Esophagus mucosa (tissue), 1 donor: ENCODE measurements at regions not wholly inside any gene's neighbourhood (a gene's known extent, or its start where the extent isn't known, plus 50 kb on each side); places are given as distances from the start of the nearest gene placed in this dataset.
"Not testable (repeated sequence)": the region's sequence is repeated elsewhere in the genome, so short reads cannot be mapped to it uniquely, and the experiment has no call there.

Experiments used
- ATAC-seq: fragments of 200-7000 bp; cut with Tn5 transposase; one replicate; pipeline ENCODE4 v1.9.1; 2020
- donor health status: DM: yes; HTN: yes; CAD: no.

DNA sequence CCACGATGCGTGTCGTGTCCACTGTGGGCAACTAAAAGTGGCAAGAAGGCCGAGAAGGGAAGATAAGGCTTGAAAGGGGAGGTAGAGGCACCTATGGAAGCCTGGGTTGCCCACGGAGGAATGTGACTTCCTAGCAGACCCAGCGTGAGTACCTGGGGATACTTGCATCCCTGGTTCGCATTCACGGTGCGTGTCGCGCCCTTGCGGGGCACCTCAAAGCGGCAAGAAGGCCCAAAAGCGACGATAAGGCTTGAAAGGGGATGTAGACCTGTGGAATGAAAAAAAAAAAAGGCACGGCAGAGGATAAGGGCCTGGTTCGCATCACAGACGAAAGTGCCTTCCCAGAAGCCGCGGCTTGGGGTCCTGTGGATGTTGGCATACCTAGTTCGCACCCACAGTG lies 282.9 kb downstream of the ALG10 start:
- ATAC-seq: no peak

DNA sequence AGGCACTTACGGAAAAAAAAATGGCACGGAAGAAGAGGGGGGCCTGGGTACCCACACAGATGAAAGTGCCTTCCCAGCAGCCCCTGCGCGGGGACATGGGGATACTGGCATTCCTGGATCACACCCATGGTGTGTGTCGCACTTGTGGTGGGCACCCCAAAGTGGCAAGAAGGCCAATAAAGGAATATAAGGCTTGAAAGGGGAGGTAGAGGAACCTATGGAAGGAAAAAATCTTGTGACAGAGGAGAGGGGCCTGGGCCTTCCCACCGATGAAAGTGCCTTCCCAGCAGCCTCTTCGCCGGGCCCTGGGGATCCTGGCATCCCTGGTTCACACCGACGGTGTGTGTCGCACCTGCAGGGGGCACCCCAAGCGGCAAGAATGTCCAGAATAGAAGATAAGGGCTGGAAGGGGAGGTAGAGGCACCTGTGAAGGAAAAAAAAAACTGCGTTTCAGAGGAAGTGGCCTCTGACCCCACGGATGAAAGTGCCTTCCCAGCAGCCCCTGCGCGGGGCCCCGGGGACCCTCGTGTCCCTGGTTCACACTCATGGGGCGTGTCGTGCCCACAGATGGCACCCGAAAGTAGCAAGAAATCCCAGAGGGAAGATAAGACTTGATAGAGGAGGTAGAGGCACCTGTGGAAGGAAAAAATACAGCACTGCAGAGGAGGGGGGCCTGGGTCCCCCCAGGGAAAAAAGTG lies 284.0 kb downstream of the ALG10 start:
- no peak for ATAC-seq

DNA sequence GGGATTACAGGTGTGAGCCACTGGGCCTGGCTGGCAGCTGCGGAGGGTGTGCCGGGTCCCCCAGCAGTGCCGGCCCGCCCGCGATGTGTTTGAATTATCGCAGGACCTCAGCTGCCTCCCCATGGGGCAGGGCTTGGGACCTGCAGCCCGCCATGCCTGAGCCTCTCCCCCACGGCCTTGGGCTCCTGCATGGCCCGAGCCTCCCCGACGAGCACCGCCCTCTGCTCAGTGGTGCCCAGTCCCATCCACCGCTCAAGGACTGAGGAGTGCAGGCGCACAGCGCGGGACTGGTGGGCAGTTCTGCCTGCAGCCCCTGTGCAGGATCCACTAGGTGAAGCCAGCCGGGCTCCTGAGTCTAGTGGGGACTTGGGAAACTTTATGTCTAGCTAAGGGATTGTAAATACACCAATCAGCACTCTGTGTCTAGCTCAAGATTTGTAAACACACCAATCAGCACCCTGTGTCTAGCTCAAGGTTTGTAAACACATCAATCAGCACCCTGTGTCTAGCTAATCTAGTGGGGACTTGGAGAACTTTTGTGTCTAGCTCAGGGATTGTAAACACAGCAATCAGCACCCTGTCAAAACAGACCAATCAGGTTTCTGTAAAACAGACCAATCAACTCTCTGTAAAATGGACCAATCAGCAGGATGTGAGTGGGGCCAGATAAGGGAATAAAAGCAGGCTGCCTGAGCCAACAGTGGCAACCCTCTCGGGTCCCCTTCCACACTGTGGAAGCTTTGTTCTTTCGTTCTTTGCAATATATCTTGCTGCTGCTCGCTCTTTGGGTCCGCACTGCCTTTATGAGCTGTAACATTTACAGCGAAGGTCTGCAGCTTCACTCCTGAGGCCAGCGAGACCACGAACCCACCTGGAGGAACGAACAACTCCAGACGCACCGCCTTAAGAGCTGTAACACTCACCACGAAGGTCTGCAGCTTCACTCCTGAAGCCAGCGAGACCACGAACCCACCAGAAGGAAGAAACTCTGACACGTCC lies 287.8 kb downstream of the ALG10 start:
- ATAC-seq: not testable (repeated sequence)

DNA sequence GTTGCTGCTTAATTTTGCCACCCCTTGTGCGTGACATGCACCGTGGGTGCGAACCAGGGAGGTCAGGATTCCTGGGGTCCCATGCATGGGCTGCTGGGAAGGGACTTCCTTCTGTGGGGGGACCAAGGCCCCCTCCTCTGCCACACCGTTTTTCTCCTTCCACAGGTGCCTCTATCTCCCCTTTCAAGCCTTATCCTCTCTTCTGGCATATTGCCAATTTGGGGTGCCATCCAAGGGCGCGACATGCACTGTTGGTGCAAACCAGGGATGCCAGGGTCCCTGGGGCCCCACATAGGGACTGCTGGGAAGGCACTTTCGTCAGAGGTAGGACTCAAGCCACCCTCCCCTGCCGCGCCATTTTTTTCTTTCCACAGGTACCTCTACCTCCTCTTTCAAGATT lies 289.0 kb downstream of the ALG10 start:
- ATAC-seq: no peak

DNA sequence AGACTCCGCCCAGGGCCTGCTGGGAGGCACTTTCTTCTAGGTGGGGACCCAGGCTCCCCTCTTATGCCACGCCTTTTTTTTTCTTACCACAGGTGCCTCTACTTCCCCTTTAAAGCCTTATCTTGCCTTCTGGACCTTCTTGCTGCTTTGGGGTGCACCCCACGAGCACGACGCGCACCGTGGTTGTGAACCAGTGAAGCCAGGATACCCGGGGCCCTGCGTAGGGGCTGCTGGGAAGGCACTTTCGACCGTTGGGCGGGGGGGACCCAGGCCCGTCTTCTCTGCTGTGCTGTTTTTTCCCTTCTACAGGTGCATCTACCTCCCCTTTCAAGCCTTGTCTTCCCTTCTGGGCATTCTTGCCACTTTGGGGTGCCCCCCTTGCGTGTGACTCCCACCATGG lies 305.4 kb downstream of the ALG10 start:
- ATAC-seq: no peak

DNA sequence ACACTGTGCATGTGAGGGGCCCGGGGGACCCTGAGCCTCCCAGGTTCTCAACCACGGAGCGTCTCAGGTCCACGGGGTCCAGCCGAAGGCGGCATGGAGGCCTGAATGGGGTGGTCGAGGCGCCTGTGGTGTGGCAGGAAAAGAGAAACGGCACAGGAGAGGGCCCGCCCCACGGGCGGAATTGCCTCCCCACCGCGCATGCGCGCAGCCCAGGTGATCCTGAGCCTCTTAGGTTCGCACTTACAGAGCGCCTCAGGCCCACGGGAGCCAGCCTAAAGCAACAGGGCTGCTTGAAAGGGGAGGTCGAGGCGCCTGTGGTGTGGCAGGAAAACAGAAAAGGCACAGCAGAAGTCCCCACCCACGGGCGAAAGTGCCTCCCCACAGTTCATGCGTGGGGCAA lies 311.0 kb downstream of the ALG10 start:
- no peak for ATAC-seq

DNA sequence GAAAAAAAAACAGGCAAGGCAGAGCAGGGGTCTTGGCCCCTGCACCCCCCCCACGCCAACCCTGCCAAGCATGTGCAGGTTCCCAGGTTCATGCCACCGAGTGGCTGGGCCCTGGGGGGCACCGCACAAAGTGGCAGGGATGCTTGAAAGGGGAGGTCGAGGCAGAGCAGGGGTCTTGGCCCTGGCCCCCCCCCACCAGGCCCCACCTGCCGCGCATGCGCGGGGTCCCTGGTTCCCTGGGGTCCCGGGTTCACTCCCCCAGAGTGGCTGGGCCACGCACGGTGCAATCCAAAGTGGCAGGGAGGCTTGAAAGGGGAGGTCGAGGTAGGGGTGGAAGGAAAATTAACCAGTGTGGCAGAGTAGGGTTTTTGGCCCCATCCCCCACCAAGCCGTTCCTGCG lies 312.2 kb downstream of the ALG10 start:
- no peak for ATAC-seq

DNA sequence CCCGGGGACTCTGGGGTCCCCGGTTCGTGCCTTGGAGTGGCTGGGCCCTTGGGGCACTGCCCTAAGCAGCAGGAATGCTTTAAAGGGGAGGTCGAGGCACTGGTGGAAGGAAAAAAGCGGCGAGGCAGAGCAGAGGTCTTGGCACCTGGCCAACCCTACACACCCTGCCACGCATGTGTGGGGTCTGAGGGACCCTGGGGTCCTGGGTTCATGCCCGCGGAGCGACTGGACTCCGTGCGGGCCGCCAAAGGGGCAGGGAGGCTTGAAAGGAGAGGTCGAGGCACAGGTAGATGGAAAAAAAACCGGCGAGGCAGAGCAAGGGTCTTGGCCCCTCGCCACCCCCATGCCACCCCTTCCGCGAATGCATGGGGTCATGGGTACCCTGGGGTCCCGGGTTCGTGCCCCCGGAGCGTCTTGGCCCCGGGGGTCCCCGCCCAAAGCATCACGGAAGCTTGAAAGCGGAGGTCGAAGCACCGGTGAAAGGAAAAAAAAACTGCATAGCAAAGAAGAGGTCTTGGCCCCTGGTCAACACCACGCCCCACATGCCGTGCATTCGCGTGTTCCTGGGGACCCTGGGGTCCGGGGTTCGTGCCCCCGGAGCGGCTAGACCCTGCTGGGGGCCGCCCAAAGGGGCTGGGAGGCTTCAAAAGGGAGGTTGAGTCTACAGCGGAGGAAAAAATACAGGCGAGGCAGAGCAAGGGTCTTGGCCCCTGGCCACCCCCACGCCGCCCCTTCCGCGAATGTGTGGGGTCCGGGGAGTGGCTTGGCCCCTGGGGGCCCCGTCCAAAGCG lies 312.9 kb downstream of the ALG10 start:
- ATAC-seq: no peak

DNA sequence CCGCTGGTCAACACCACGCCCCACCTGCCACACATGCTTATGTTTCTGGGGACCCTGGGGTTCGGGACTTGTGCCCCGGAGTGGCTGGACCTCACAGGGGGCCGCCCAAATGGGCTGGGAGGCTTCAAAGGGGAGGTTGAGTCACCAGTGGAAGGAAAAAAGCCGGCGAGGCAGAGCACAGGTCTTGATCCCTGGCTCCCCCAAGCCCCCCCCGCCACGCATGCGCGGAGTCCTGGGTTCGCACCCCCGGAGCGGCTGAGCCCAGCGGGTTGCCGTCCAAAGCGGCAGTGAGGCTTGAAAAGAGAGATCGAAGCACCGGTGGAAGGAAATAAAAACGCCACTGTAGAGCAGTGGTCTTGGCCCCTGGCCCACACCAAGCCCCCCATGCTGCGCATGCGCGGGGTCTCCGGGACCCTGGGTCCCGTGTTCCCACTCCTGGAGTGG lies 313.5 kb downstream of the ALG10 start:
- ATAC-seq: no peak

DNA sequence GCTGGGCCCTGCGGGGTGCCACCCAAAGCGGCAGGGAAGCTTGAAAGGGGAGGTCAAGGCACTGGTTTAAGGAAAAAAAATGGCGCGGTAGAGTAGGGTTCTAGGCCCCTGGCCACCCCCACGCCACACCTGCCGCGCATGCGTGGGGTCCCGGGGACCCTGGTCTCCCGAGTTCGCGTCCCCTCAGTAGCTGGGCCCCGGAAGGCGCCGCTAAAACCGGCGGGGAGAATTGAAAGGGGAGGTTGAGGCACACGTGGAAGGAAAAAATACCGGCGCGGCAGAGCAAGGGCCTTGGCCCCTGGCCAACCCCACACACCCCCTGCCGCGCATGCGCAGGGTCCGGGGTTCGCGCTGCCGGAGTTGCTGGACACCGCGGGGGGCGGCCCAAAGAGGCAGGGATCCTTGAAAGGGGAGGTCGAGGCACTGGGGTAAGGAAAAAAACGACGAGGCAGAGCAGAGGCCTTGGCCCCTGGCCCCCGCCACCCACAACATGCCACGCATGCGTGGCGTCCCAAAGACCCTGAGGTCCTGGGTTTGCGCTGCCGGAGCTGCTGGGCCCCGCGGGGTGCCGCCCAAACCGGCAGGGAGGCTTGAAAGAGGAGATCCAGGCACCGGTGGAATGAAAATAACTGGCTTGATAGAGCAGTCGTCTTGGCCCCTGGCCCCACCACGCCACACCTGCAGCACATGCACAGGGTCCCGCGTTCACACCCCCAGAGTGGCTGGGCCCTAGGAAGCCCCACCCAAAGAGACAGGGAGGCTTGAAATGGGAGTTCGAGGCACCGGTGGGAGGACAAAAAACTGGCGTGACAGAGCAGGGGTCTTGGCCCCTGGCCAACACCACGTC lies 314.5 kb downstream of the ALG10 start:
- ATAC-seq: no peak

DNA sequence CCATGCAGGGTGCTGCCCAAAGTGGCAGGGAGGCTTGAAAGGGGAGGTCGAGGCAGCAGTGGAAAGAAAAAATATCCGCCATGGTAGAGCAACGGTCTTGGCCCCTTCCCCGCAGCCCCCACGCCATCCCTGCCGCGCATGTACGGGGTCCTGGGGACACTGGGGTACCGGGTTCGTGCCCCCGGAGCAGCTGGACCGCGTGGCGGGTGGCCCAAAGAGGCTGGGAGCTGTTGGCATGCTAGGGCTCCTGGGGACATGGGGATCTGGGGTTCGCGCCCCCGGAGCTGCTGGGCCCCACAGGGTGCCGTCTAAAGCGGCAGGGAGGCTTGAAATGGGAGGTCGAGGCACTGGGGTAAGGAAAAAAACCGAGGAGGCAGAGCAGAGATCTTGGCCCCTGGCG lies 316.5 kb downstream of the ALG10 start:
- ATAC-seq: no peak

DNA sequence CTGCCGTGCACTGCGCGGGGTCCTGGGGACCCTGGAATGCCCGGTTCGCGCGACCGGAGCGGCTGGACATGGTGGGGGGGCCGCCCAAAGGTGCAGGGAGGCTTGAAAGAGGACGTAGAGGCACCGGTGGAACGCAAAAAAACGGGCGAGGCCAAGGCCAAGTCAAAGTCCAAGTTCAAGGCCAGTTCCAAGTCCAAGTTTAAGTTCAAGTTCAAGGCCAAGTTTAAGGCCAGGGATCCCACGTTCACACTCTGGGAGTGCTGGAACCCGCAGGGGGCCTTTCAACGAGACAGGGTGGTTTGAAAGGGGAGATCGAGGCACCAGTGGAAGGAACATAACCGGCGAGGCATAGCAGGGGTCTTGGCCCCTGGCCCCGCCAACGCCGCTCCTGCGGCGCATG lies 317.6 kb downstream of the ALG10 start:
- ATAC-seq: no peak

DNA sequence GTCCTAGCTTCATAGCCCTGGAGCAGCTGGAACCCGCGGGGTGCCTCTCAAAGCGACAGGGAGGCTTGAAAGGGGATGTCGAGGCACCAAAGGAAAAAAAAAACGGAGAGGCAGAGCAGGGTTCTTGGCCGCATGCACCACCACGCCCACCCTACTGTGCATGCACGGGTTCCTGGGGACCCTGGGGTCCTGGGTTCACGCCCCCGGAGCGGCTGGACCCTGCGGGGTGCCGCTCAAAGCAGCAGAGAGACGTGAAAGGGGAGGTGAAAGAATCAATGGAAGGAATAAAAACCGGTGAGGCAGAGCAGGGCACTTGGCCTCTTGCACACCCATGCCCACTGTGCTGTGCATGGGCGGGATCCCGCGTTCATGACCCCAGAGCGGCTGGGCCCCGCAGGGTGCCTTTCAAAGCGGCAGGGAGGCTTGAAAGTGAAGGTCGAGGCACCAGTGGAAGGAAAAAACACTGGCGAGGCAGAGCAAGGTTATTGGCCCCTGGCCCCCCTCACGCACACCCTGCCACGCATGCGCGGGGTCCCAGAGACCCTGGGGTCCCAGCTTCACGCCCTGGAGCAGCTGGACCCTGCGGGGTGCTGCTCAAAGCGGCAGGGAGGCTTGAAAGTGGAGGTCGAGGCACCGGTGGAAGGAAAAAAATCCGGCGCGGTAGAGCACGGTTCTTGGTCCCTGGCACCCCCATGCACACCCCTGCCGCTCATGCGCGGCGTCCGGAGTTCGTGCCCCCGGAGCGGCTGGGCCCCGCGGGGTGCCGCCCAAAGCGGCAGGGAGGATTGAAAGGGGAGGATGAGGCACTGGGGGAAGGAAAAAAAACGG lies 318.5 kb downstream of the ALG10 start:
- ATAC-seq: no peak

DNA sequence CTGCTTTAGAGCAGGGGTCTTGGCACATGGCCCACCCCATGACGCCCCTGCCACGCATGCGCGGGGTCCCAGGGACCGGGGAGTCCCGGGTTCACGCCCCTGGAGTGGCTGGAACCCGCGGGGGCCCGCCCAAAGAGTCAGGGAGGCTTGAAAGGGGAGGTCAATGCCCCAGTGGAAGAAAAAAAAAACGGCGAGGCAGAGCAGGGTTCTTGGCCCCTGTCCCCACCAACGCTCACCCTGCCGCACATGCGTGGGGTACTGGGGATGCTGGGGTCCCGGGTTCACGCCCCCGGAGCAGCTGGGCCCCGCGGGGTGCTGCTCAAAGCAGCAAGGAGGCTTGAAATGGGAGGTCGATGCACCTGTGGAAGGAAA lies 319.1 kb downstream of the ALG10 start:
- no peak for ATAC-seq

DNA sequence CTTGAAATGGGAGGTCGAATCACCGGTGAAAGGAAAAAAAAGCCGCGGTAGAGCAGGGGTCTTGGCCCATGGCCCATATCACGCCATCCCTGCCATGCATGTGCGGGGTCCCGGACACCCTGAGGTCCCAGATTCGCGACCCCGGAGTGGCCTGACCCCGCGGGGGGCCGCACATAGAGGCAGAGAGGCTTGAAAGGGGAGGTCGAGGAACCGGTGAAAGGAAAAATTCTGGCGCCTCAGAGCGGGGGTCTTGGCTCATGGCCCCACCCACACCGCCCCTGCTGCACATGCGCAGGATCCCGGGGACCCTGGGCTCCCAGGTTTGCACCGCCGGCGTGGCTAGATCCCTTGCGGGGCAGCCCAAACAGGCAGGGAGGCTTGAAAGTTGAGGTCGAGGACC lies 319.8 kb downstream of the ALG10 start:
- ATAC-seq: no peak

DNA sequence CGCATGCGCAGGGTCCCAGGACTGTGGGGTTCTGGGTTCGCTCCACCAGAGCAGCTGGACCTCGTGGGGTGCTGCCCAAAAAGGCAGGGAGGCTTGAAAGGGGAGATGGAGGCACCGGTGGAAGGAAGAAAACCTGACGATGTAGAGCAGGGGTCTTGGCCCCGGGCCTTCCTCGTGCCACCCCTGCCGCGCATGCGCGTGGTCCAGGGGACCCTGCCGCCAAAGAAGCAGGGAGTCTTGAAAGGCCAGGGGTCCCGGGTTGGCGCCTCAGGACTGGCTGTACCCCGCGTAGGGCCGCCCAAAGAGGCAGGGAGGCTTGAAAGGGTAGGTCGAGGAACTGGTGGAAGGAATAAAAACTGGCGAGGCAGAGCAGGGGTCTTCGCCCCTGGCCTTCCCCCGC lies 321.0 kb downstream of the ALG10 start:
- ATAC-seq: no peak

DNA sequence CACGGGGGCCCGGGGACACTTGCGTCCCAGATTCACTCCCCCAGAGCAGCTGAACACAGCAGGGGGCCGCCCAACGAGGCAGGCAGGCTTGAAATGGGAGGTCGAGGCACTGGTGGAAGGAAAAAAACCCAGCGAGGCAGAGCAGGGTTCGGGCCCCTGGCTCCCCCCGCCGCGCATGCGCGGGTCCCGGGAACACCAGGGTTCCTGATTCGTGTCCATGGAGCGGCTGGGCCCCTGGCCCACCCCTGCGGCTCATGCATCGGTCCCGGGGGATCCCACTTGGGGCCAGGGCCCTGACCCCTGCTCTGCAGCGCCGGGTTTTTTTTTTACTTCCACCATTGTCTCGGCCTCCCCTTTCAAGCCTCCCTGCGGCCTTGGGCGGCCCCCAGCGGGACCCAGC lies 321.5 kb downstream of the ALG10 start:
- no peak for ATAC-seq

DNA sequence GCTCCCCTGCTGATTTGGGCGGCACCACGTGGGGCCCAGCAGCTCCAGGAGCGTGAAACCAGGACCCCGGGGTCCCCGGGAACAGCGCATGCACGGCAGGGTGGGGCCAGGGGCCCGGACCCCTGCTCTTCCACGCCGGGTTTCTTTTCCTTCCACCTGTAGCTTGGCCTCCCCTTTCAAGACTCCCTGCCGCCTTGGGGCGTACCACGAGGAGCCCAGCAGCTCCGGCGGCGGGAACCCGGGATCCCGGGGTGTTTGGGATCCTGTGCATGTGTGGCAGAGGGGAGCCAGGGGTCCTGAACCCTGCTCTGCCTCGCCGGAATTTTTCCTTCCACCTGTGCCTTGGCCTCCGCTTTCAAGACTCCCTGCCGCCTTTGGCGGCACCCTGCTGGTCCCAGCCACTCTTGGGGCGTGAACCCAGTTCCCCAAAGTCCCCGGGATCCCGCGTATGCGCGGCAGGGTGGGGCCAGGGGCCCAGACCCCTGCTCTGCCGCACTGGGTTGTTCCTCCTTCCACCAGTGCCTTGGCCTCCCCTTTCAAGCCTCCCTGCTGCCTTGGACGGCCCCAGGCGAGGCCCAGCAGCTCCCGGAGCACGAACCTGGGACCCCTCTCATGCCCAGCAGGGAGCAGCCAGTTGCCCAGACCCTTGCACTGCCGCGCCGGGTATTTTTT lies 322.7 kb downstream of the ALG10 start:
- no peak for ATAC-seq

DNA sequence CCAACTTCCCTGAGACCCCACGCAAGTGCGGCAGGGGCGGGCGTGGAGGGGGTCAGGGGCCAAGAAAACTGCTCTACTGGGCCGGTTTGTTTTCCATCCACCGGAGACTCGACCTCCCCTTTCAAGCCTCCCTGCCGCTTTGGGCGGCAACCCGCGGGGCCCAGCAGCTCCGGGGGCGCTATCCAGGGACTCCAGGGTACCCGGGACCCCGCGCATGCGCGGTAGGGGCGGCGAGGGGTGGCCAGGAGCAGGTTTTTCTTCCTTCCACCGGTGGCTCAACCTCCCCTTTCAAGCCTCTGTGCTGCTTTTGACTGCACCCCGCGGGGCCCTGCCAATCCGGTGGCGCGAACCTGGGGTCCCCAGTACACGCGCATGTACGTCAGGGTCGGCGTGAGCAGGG lies 323.5 kb downstream of the ALG10 start:
- ATAC-seq: no peak

DNA sequence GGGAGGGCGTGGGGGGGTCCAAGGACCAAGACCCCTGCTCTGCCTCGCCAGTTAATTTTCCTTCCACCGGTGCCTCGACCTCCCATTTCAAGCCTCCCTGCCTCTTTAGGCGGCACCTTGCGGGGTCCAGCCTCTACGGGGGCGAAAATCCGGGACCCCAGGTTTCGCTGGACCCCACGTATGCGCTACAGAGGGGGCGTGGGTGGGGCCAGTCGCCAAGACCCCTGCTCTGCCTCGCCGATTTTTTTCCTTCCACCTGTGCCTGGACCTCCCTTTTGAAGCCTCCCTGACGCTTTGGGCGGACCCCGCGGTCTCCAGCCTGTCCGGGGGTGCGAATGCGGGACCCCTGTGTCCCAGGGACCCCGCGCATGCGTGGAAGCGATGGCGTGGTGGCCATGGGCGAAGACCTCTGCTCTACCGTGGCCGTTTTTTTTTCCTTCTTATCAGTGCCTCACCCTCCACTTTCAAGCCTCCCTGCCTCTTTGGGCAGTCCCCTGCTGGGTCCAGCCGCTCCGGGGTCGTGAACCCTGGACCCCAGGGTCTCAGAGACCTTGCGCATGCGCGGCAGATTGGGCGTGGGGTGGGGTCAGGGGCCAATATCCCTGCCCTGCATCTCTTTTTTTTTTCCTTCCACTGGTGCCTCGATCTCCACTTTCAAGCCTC lies 324.2 kb downstream of the ALG10 start:
- no peak for ATAC-seq
